ENCODE measurements at regions not wholly inside any gene's neighbourhood (a gene's known extent, or its start where the extent isn't known, plus 50 kb on each side); places are given as distances from the start of the nearest gene placed in this dataset.

GRCh38 chr7:1318051-1318450 is 85.4 kb downstream of the UNCX start:
- Histone ChIP-seq H3K9me2 (ENCODE audit: insufficient read depth) (no peaks in the 10 kb centered on the region), H3K36me3 (ENCODE audit: low read depth) (no peaks in the 10 kb centered on the region), H4K20me1 (ENCODE audit: insufficient read depth) (no peaks in the 10 kb centered on the region), H3K27me3 (ENCODE audit: insufficient read depth, low read depth) (peaks cover 78% of the 10 kb centered on the region), H3K9me3 (ENCODE audit: insufficient read depth, low read depth) (no peaks in the 10 kb centered on the region), H3K4me2 (no peak overlapping the region), H3K27ac (no peak overlapping the region), H3K79me2 (ENCODE audit: low read depth) (no peaks in the 10 kb centered on the region), H3F3A (ENCODE audit: insufficient read depth, low read depth) (no peaks in the 10 kb centered on the region; the same call in 1 of the 2 replicates), H3K4me1 (replicated peaks; ENCODE audit: insufficient read depth) (no peaks in the 10 kb centered on the region), H3K4me3 (no peak overlapping the region), H2AFZ (no peak overlapping the region)
- DNase-seq, result peak in 1 of 2 experiments; percentile 15
- ChIA-PET POLR2A (ENCODE audit: unreplicated experiment) (no interaction called here), CTCF (no interaction called here)
- intact Hi-C loops (cut with micrococcal nuclease; ENCODE audit: unreplicated experiment), result no loop called here
- BruUV-seq (replicated peaks), result no TSS peak
- TF ChIP-seq CTCF (conservative IDR thresholded peaks at IDR 0.05) (no peak), EZH2 (IDR thresholded peaks at IDR 0.05; ENCODE audit: low read depth) (no peak)

GRCh38 chr7:1318661-1319060 is 86.0 kb downstream of the UNCX start:
- Histone ChIP-seq H3K79me2 (ENCODE audit: low read depth) (no peaks in the 10 kb centered on the region), H3K9me2 (ENCODE audit: insufficient read depth) (no peaks in the 10 kb centered on the region), H3K4me1 (replicated peaks; ENCODE audit: insufficient read depth) (no peaks in the 10 kb centered on the region), H3K36me3 (ENCODE audit: low read depth) (no peaks in the 10 kb centered on the region), H4K20me1 (ENCODE audit: insufficient read depth) (no peaks in the 10 kb centered on the region), H3K9me3 (ENCODE audit: insufficient read depth, low read depth) (no peaks in the 10 kb centered on the region), H3F3A (ENCODE audit: insufficient read depth, low read depth) (no peaks in the 10 kb centered on the region; the same call in 1 of the 2 replicates), H3K4me3 (no peak overlapping the region), H3K27me3 (ENCODE audit: insufficient read depth, low read depth) (peaks cover 80% of the 10 kb centered on the region), H3K27ac (no peak overlapping the region), H2AFZ (no peak overlapping the region), H3K4me2 (no peak overlapping the region)
- POLR2A ChIA-PET (ENCODE audit: unreplicated experiment), result no interaction called here
- no peak for TF ChIP-seq CTCF (conservative IDR thresholded peaks at IDR 0.05)
- no peak for TF ChIP-seq EZH2 (IDR thresholded peaks at IDR 0.05; ENCODE audit: low read depth)
- intact Hi-C loops (cut with micrococcal nuclease; ENCODE audit: unreplicated experiment), result no loop called here
- CTCF ChIA-PET, result no interaction called here
- peak in 1 of 2 experiments; percentile 6 for DNase-seq
- BruUV-seq (replicated peaks), result no TSS peak

- no peak overlapping the region for H3K4me3 ChIP-seq
- H3K79me2 ChIP-seq (ENCODE audit: low read depth), result no peaks in the 10 kb centered on the region
- no peaks in the 10 kb centered on the region for H4K20me1 ChIP-seq (ENCODE audit: insufficient read depth)
- intact Hi-C loops (cut with micrococcal nuclease; ENCODE audit: unreplicated experiment), result no loop called here
- H3K9me3 ChIP-seq (ENCODE audit: insufficient read depth, low read depth), result no peaks in the 10 kb centered on the region
- no peak for TF ChIP-seq CTCF (conservative IDR thresholded peaks at IDR 0.05)
- no peak for TF ChIP-seq EZH2 (IDR thresholded peaks at IDR 0.05; ENCODE audit: low read depth)
- ChIA-PET POLR2A (ENCODE audit: unreplicated experiment) (no interaction called here), CTCF (no interaction called here)
- no peaks in the 10 kb centered on the region for H3K36me3 ChIP-seq (ENCODE audit: low read depth)
- H3K9me2 ChIP-seq (ENCODE audit: insufficient read depth), result no peaks in the 10 kb centered on the region
- H3K27me3 ChIP-seq (ENCODE audit: insufficient read depth, low read depth), result peaks cover 80% of the 10 kb centered on the region
- no peak for DNase-seq
- H3K27ac ChIP-seq, result no peak overlapping the region
- H3F3A ChIP-seq (ENCODE audit: insufficient read depth, low read depth), result no peaks in the 10 kb centered on the region; the same call in 1 of the 2 replicates
- no peak overlapping the region for H3K4me2 ChIP-seq
- BruUV-seq (replicated peaks), result no TSS peak
- H3K4me1 ChIP-seq (replicated peaks; ENCODE audit: insufficient read depth), result no peaks in the 10 kb centered on the region
- H2AFZ ChIP-seq, result no peak overlapping the region
Measured at GRCh38 chr7:1320616-1321240, 88.1 kb downstream of the UNCX start.

All from PC-9 (cell line).